HepG2 (cell line): ENCODE measurements at regions not wholly inside any gene's neighbourhood (a gene's known extent, or its start where the extent isn't known, plus 50 kb on each side); places are given as distances from the start of the nearest gene placed in this dataset.

ENCODE experiments used
- CEBPB ChIP-seq: IDR thresholded peaks from 2 replicates; pipeline ENCODE4 v1.6.1; 2011; ENCODE audit warnings: low read depth, low read length, improper control_type of control experiment, borderline replicate concordance
- CTCF ChIP-seq: sonication (generic); formaldehyde crosslinking; IDR thresholded peaks from 2 replicates; pipeline ENCODE4 v1.5.0; 2020; ENCODE audit warnings: mild to moderate bottlenecking, missing genetic modification reagents, moderate library complexity
- EZH2 ChIP-seq: conservative IDR thresholded peaks from 2 replicates; pipeline ENCODE4 v1.6.1; 2012; ENCODE audit warnings: mild to moderate bottlenecking, low read depth, low read length, moderate library complexity
- IKZF4 ChIP-seq: sonication (generic); formaldehyde crosslinking; IDR thresholded peaks from 2 replicates; pipeline ENCODE4 v1.5.1; 2020; ENCODE audit warnings: borderline replicate concordance, mild to moderate bottlenecking, low read depth, missing genetic modification reagents; ENCODE audit errors: not compliant biosample characterization
- MAX ChIP-seq: IDR thresholded peaks from 2 replicates; pipeline ENCODE4 v1.6.1; 2012; ENCODE audit warnings: inconsistent platforms
- PHF20 ChIP-seq: sonication (generic); formaldehyde crosslinking; IDR thresholded peaks from 2 replicates; pipeline ENCODE4 v1.5.0; 2020; ENCODE audit warnings: mild to moderate bottlenecking, missing genetic modification reagents
- POLR2AphosphoS5 ChIP-seq: IDR thresholded peaks from 2 replicates; pipeline ENCODE4 v1.6.1; 2012; ENCODE audit warnings: low read depth, low read length
- SP2 ChIP-seq: sonication (generic); formaldehyde crosslinking; IDR thresholded peaks from 2 replicates; pipeline ENCODE4 v1.5.1; 2020; ENCODE audit warnings: mild to moderate bottlenecking, missing genetic modification reagents
- ZBTB7A ChIP-seq: sonication (generic); formaldehyde crosslinking; IDR thresholded peaks from 2 replicates; pipeline ENCODE4 v1.8.0; 2022; ENCODE audit warnings: mild to moderate bottlenecking, missing genetic modification reagents
- ZNF431 ChIP-seq: sonication (generic); formaldehyde crosslinking; IDR thresholded peaks from 2 replicates; pipeline ENCODE4 v1.9.0; 2022; ENCODE audit warnings: missing genetic modification reagents, low read depth, mild to moderate bottlenecking, borderline replicate concordance
- ZNF510 ChIP-seq: sonication (generic); formaldehyde crosslinking; IDR thresholded peaks from 2 replicates; pipeline ENCODE4 v1.4.0; 2020; ENCODE audit warnings: low read depth, mild to moderate bottlenecking, missing genetic modification reagents
- ZSCAN29 ChIP-seq: sonication (generic); formaldehyde crosslinking; conservative IDR thresholded peaks from 2 replicates; pipeline ENCODE4 v1.4.0; 2020; ENCODE audit warnings: mild to moderate bottlenecking, missing genetic modification reagents

GRCh38 chr9:23587903-23588302 lies 238.1 kb downstream of the ELAVL2 start:
- TF ChIP-seq MAX, result no peak
- no peak for TF ChIP-seq ZNF431 (CRISPR knock-in tag)
- TF ChIP-seq ZNF510 (CRISPR knock-in tag), result no peak
- TF ChIP-seq EZH2, result no peak
- no peak for TF ChIP-seq ZSCAN29
- no peak for TF ChIP-seq POLR2AphosphoS5
- no peak for TF ChIP-seq CTCF
- no peak for TF ChIP-seq IKZF4 (CRISPR knock-in tag)
- TF ChIP-seq CEBPB, result no peak
- TF ChIP-seq SP2, result no peak
- TF ChIP-seq ZBTB7A (CRISPR knock-in tag), result no peak
- no peak for TF ChIP-seq PHF20 (CRISPR knock-in tag)
